KMS-11 (cell line): ENCODE measurements at regions not wholly inside any gene's neighbourhood (a gene's known extent, or its start where the extent isn't known, plus 50 kb on each side); places are given as distances from the start of the nearest gene placed in this dataset.

Source experiments
- H2AFZ ChIP-seq: fragments of 200-600 bp; sonication (generic); 2 replicates; pipeline ENCODE4 v1.6.1; 2016; ENCODE audit warnings: antibody characterized with exemption, mixed run types, low read depth
- H3K27ac ChIP-seq: fragments of 200-600 bp; sonication (generic); 2 replicates; pipeline ENCODE4 v1.6.1; 2016; ENCODE audit warnings: mild to moderate bottlenecking, mixed run types
- H3K27me3 ChIP-seq: fragments of 200-600 bp; sonication (generic); 2 replicates; pipeline ENCODE4 v1.6.1; 2017; ENCODE audit warnings: mild to moderate bottlenecking, low read depth, mixed run types, moderate library complexity; ENCODE audit not compliant: insufficient read depth
- H3K36me3 ChIP-seq: fragments of 200-600 bp; sonication (generic); 2 replicates; pipeline ENCODE4 v1.6.1; 2017; ENCODE audit warnings: mild to moderate bottlenecking, mixed run types; ENCODE audit not compliant: insufficient read depth
- H3K4me1 ChIP-seq: fragments of 200-600 bp; sonication (generic); 2 replicates; pipeline ENCODE4 v1.6.1; 2016; ENCODE audit warnings: mild to moderate bottlenecking, low read depth, mixed run types; ENCODE audit not compliant: poor library complexity, severe bottlenecking
- H3K4me2 ChIP-seq: fragments of 200-600 bp; sonication (generic); 2 replicates; pipeline ENCODE4 v1.7.0; 2016; ENCODE audit warnings: mild to moderate bottlenecking, mixed run types
- H3K4me3 ChIP-seq: fragments of 200-600 bp; sonication (generic); IDR thresholded peaks from 2 replicates; pipeline ENCODE4 v1.6.1; 2017; ENCODE audit warnings: low read depth, low read length, mixed read lengths; ENCODE audit not compliant: insufficient read depth
- H3K79me2 ChIP-seq: fragments of 200-600 bp; sonication (generic); 2 replicates; pipeline ENCODE4 v1.6.1; 2016; ENCODE audit warnings: low read depth, mixed run types; ENCODE audit not compliant: insufficient read depth
- H3K9ac ChIP-seq: fragments of 200-600 bp; sonication (generic); 2 replicates; pipeline ENCODE4 v1.6.1; 2016; ENCODE audit warnings: mild to moderate bottlenecking, mixed run types
- H4K20me1 ChIP-seq: fragments of 200-600 bp; sonication (generic); 2 replicates; pipeline ENCODE4 v1.6.1; 2016; ENCODE audit warnings: mild to moderate bottlenecking, mixed run types; ENCODE audit not compliant: insufficient read depth
- CTCF ChIP-seq: fragments of 200-600 bp; sonication (generic); conservative IDR thresholded peaks from 2 replicates; pipeline ENCODE4 v1.6.1; 2017; ENCODE audit warnings: low read depth, mild to moderate bottlenecking, antibody characterized with exemption, low read length, moderate library complexity, mixed read lengths

GRCh38 chr10:128956149-128956548 is 510.9 kb upstream of the MGMT start:
- Histone ChIP-seq H4K20me1 (no peaks in the 10 kb centered on the region), H3K4me3 (no peak overlapping the region), H3K4me1 (no peaks in the 10 kb centered on the region), H3K36me3 (no peaks in the 10 kb centered on the region), H3K79me2 (no peaks in the 10 kb centered on the region), H3K4me2 (no peak overlapping the region), H3K9ac (no peak overlapping the region), H3K27ac (no peak overlapping the region), H3K27me3 (no peaks in the 10 kb centered on the region), H2AFZ (no peak overlapping the region)
- no peak for TF ChIP-seq CTCF

- H3K9ac ChIP-seq, result no peak overlapping the region
- no peaks in the 10 kb centered on the region for H3K79me2 ChIP-seq
- no peaks in the 10 kb centered on the region for H4K20me1 ChIP-seq
- H3K4me1 ChIP-seq, result no peaks in the 10 kb centered on the region
- TF ChIP-seq CTCF, result no peak
- no peak overlapping the region for H3K4me2 ChIP-seq
- no peak overlapping the region for H3K27ac ChIP-seq
- no peaks in the 10 kb centered on the region for H3K36me3 ChIP-seq
- H2AFZ ChIP-seq, result no peak overlapping the region
- no peak overlapping the region for H3K4me3 ChIP-seq
- H3K27me3 ChIP-seq, result no peaks in the 10 kb centered on the region
Measured at GRCh38 chr10:128957221-128957620, 509.8 kb upstream of the MGMT start.

- Histone ChIP-seq H3K36me3 (no peaks in the 10 kb centered on the region), H3K4me2 (no peak overlapping the region), H3K27me3 (no peaks in the 10 kb centered on the region), H3K9ac (no peak overlapping the region), H4K20me1 (no peaks in the 10 kb centered on the region), H3K4me1 (no peaks in the 10 kb centered on the region), H3K27ac (no peak overlapping the region), H2AFZ (no peak overlapping the region), H3K4me3 (no peak overlapping the region), H3K79me2 (no peaks in the 10 kb centered on the region)
- no peak for TF ChIP-seq CTCF
Measured at GRCh38 chr10:128958834-128959690, 508.0 kb upstream of the MGMT start.

- H3K9ac ChIP-seq, result no peak overlapping the region
Measured at GRCh38 chr10:128959746-128960145, 507.3 kb upstream of the MGMT start.

More at GRCh38 chr10:128959746-128960145, 507.3 kb upstream of the MGMT start:
- H3K27me3 ChIP-seq, result no peaks in the 10 kb centered on the region
- H3K27ac ChIP-seq, result no peak overlapping the region
- no peaks in the 10 kb centered on the region for H4K20me1 ChIP-seq
- no peak overlapping the region for H3K4me3 ChIP-seq
- H2AFZ ChIP-seq, result no peak overlapping the region
- TF ChIP-seq CTCF, result no peak
- no peak overlapping the region for H3K4me2 ChIP-seq
- no peaks in the 10 kb centered on the region for H3K4me1 ChIP-seq
- no peaks in the 10 kb centered on the region for H3K36me3 ChIP-seq
- H3K79me2 ChIP-seq, result no peaks in the 10 kb centered on the region
